HCT116 (cell line): ENCODE measurements at regions not wholly inside any gene's neighbourhood (a gene's known extent, or its start where the extent isn't known, plus 50 kb on each side); places are given as distances from the start of the nearest gene placed in this dataset.

ENCODE experiments used
- JUND ChIP-seq: IDR thresholded peaks from 2 replicates; pipeline ENCODE4 v1.6.1; 2012
- TF ChIP-seq, protein P1 (sequence below): IDR thresholded peaks from 2 replicates; pipeline ENCODE4 v1.6.1; 2012

- TF ChIP-seq, protein P1, sequence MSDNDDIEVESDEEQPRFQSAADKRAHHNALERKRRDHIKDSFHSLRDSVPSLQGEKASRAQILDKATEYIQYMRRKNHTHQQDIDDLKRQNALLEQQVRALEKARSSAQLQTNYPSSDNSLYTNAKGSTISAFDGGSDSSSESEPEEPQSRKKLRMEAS, result no peak
- TF ChIP-seq JUND, result no peak
Observed at GRCh38 chr13:70668983-70669382, 560.7 kb upstream of the KLHL1 start.
